H1 (cell line): ENCODE measurements at regions not wholly inside any gene's neighbourhood (a gene's known extent, or its start where the extent isn't known, plus 50 kb on each side); places are given as distances from the start of the nearest gene placed in this dataset.

ENCODE experiments used
- CTCF ChIA-PET: fragments of 300-600 bp; sonication (Branson Sonifier 250); formaldehyde crosslinking; loops from one replicate; lab custom pipeline; 2021; ENCODE audit not compliant: partially characterized antibody; lab: Charles Lee
- POLR2A ChIA-PET: fragments of 300-600 bp; sonication (Branson Sonifier 250); formaldehyde crosslinking; loops from one replicate; lab custom pipeline; 2021; ENCODE audit warnings: inconsistent platforms; ENCODE audit not compliant: partially characterized antibody; lab: Charles Lee
- DNase-seq, 2 experiments: peaks; one replicate each; pipeline versions ENCODE4 v3.0.0 to v3.0.0-alpha.2; 2010 to 2022; ENCODE audit warnings: low spot score in 2 of 2, low read depth in 1 of 2, mixed read lengths in 1 of 2
- FAIRE-seq: peaks from 2 replicates; lab custom pipeline; 2011; peaks lifted over from hg19 to GRCh38; lab: Jason Lieb, UNC
- H2AFZ ChIP-seq: 2 replicates; pipeline ENCODE4 v1.8.1; 2012; ENCODE audit warnings: low read length, inconsistent platforms
- H2AK5ac ChIP-seq: 2 replicates; pipeline ENCODE4 v1.6.1; 2013; ENCODE audit warnings: low read depth, low read length
- H2BK120ac ChIP-seq: replicated peaks from 2 replicates; pipeline ENCODE3; 2013; ENCODE audit warnings: low read depth, low read length, inconsistent platforms
- H2BK12ac ChIP-seq: 2 replicates; pipeline ENCODE4 v1.6.1; 2013; ENCODE audit warnings: low read depth, low read length
- H2BK15ac ChIP-seq: 2 replicates; pipeline ENCODE4 v1.6.1; 2013; ENCODE audit warnings: low read length
- H2BK20ac ChIP-seq: 2 replicates; pipeline ENCODE4 v1.6.1; 2013; ENCODE audit warnings: low read length
- H2BK5ac ChIP-seq: 2 replicates; pipeline ENCODE4 v1.6.1; 2013; ENCODE audit warnings: low read depth, low read length
- H3K14ac ChIP-seq: 2 replicates; pipeline ENCODE4 v1.6.1; 2013; ENCODE audit warnings: inconsistent platforms; ENCODE audit not compliant: insufficient read length
- H3K18ac ChIP-seq: 2 replicates; pipeline ENCODE4 v1.6.1; 2013; ENCODE audit warnings: low read length; ENCODE audit errors: extremely low read depth
- H3K23ac ChIP-seq: 2 replicates; pipeline ENCODE4 v1.6.1; 2013; ENCODE audit warnings: inconsistent platforms; ENCODE audit not compliant: insufficient read length
- H3K23me2 ChIP-seq: 2 replicates; pipeline ENCODE4 v1.6.1; 2013; ENCODE audit warnings: low read depth, low read length
- H3K27ac ChIP-seq: 2 replicates; pipeline ENCODE4 v1.6.1; 2011; ENCODE audit warnings: low read depth, low read length, inconsistent platforms
- H3K27me3 ChIP-seq, 4 experiments: replicated peaks in 1 of 4; 1 replicate in 1 of 4; 2 replicates in 3 of 4; pipeline versions ENCODE4 v1.6.1 to v1.8.1; 2011 to 2013; ENCODE audit warnings: low read length in 3 of 4, mild to moderate bottlenecking in 3 of 4, inconsistent platforms in 2 of 4, mixed read lengths in 2 of 4, moderate library complexity in 1 of 4; ENCODE audit not compliant: control insufficient read depth in 3 of 4, insufficient read depth in 3 of 4; ENCODE audit errors: extremely low read depth in 1 of 4
- H3K36me3 ChIP-seq, 4 experiments: 2 replicates each; pipeline versions ENCODE4 v1.6.1 to v1.8.1; 2011 to 2013; ENCODE audit warnings: mild to moderate bottlenecking in 4 of 4, low read length in 3 of 4, moderate library complexity in 2 of 4, control low read depth in 1 of 4, inconsistent platforms in 1 of 4; ENCODE audit not compliant: insufficient read depth in 4 of 4, control insufficient read depth in 2 of 4
- H3K4ac ChIP-seq: replicated peaks from 2 replicates; pipeline ENCODE3; 2013; ENCODE audit warnings: low read length, low read depth, mixed read lengths, inconsistent platforms; ENCODE audit not compliant: insufficient read length
- H3K4me1 ChIP-seq, 4 experiments: replicated peaks in 1 of 4; 1 replicate in 1 of 4; 2 replicates in 3 of 4; pipeline versions ENCODE4 v1.6.1 to v1.8.1; 2011 to 2013; ENCODE audit warnings: low read length in 3 of 4, inconsistent platforms in 2 of 4, mixed read lengths in 1 of 4; ENCODE audit not compliant: insufficient read depth in 4 of 4, control insufficient read depth in 3 of 4
- H3K4me2 ChIP-seq, 2 experiments: 2 replicates each; pipeline versions ENCODE4 v1.6.1 to v1.8.1; 2011 to 2013; ENCODE audit warnings: low read depth in 2 of 2, low read length in 2 of 2, control low read depth in 1 of 2, inconsistent platforms in 1 of 2, mild to moderate bottlenecking in 1 of 2; ENCODE audit not compliant: insufficient read depth in 1 of 2
- H3K4me3 ChIP-seq, 4 experiments: fragments of 200-600, 300-600 bp in 1 of 4; sonication (generic), shearing (Covaris generic), sonication (Bioruptor Twin) in 1 of 4; 2 replicates each; pipeline versions ENCODE4 v1.5.1 to v1.8.1; 2011 to 2016; ENCODE audit warnings: low read length in 4 of 4, low read depth in 3 of 4, control low read depth in 2 of 4, inconsistent platforms in 2 of 4, mild to moderate bottlenecking in 2 of 4, mixed read lengths in 1 of 4, moderate library complexity in 1 of 4; ENCODE audit not compliant: insufficient read depth in 2 of 4; ENCODE audit errors: extremely low read depth in 1 of 4
- H3K56ac ChIP-seq: replicated peaks from 2 replicates; pipeline ENCODE3; 2013; ENCODE audit warnings: low read depth, mild to moderate bottlenecking, mixed read lengths, low read length, inconsistent platforms; ENCODE audit not compliant: insufficient read length
- H3K79me1 ChIP-seq: 2 replicates; pipeline ENCODE4 v1.6.1; 2013; ENCODE audit warnings: low read depth, low read length, control low read depth
- H3K79me2 ChIP-seq, 2 experiments: 2 replicates each; pipeline versions ENCODE4 v1.6.1 to v1.8.1; 2012 to 2013; ENCODE audit warnings: low read length in 2 of 2, mild to moderate bottlenecking in 2 of 2, inconsistent platforms in 1 of 2; ENCODE audit not compliant: insufficient read depth in 2 of 2, control insufficient read depth in 1 of 2
- H3K9ac ChIP-seq, 4 experiments: replicated peaks in 1 of 4; 1 replicate in 1 of 4; 2 replicates in 3 of 4; pipeline versions ENCODE4 v1.6.1 to v1.8.1; 2011 to 2013; ENCODE audit warnings: low read depth in 3 of 4, low read length in 3 of 4, control low read depth in 2 of 4, mild to moderate bottlenecking in 2 of 4, moderate library complexity in 2 of 4, inconsistent platforms in 1 of 4; ENCODE audit errors: extremely low read depth in 1 of 4
- H3K9me3 ChIP-seq, 2 experiments: 2 replicates each; pipeline versions ENCODE4 v1.6.1 to v1.8.1; 2012 to 2013; ENCODE audit warnings: mild to moderate bottlenecking in 2 of 2, moderate library complexity in 2 of 2, control low read depth in 1 of 2, inconsistent platforms in 1 of 2, low read depth in 1 of 2, low read length in 1 of 2, mixed read lengths in 1 of 2; ENCODE audit not compliant: insufficient read depth in 2 of 2
- H4K20me1 ChIP-seq, 2 experiments: replicated peaks in 1 of 2; 2 replicates each; pipeline versions ENCODE3 to v1.8.1; 2011 to 2013; ENCODE audit warnings: inconsistent platforms in 2 of 2, low read length in 2 of 2, mild to moderate bottlenecking in 1 of 2; ENCODE audit not compliant: insufficient read depth in 2 of 2, control insufficient read depth in 1 of 2
- H4K5ac ChIP-seq: 2 replicates; pipeline ENCODE4 v1.6.1; 2013; ENCODE audit warnings: low read length, low read depth, mixed read lengths, inconsistent platforms; ENCODE audit not compliant: insufficient read length
- H4K8ac ChIP-seq: 2 replicates; pipeline ENCODE4 v1.8.0; 2013; ENCODE audit warnings: mild to moderate bottlenecking, moderate library complexity, low read length, inconsistent platforms; ENCODE audit not compliant: insufficient read depth; ENCODE audit errors: extremely low read depth
- H4K91ac ChIP-seq: replicated peaks from 2 replicates; pipeline ENCODE3; 2013; ENCODE audit warnings: low read length, mixed read lengths, inconsistent platforms; ENCODE audit not compliant: insufficient read length
- EP300 ChIP-seq, 2 experiments: IDR thresholded peaks; 1 replicate in 1 of 2; 2 replicates in 1 of 2; pipeline ENCODE4 v1.6.1; 2011 to 2012; ENCODE audit warnings: low read depth in 2 of 2, low read length in 2 of 2, mild to moderate bottlenecking in 2 of 2, borderline replicate concordance in 1 of 2, inconsistent platforms in 1 of 2, moderate library complexity in 1 of 2
- GTF2F1 ChIP-seq: IDR thresholded peaks from 2 replicates; pipeline ENCODE4 v1.6.1; 2012; ENCODE audit warnings: low read depth, low read length, improper control_type of control experiment, borderline replicate concordance
- KDM5A ChIP-seq: fragments of 200-600 bp; IDR thresholded peaks from 2 replicates; pipeline ENCODE4 v1.7.1; 2012; ENCODE audit warnings: mild to moderate bottlenecking, low read length, inconsistent platforms, mixed read lengths
- POLR2A ChIP-seq, 2 experiments: IDR thresholded peaks; 1 replicate in 1 of 2; 2 replicates in 1 of 2; pipeline ENCODE4 v1.6.1; 2011; ENCODE audit warnings: low read depth in 2 of 2, low read length in 2 of 2, mild to moderate bottlenecking in 2 of 2; ENCODE audit errors: control extremely low read depth in 1 of 2
- POU5F1 ChIP-seq: IDR thresholded peaks from 2 replicates; pipeline ENCODE4 v1.6.1; 2011; ENCODE audit warnings: low read depth, mild to moderate bottlenecking, low read length, moderate library complexity
- RAD21 ChIP-seq, 2 experiments: IDR thresholded peaks in 1 of 2; conservative IDR thresholded peaks in 1 of 2; 2 replicates each; pipeline ENCODE4 v1.6.1; 2011; ENCODE audit warnings: low read depth in 2 of 2, low read length in 2 of 2, improper control_type of control experiment in 1 of 2, inconsistent platforms in 1 of 2, mild to moderate bottlenecking in 1 of 2, moderate library complexity in 1 of 2
- RFX5 ChIP-seq: IDR thresholded peaks from 2 replicates; pipeline ENCODE4 v1.6.1; 2011; ENCODE audit warnings: low read depth, low read length, improper control_type of control experiment, borderline replicate concordance
- RXRA ChIP-seq: IDR thresholded peaks from 2 replicates; pipeline ENCODE4 v1.6.1; 2011; ENCODE audit warnings: low read depth, mild to moderate bottlenecking, low read length, moderate library complexity; ENCODE audit not compliant: insufficient read depth
- SAP30 ChIP-seq: fragments of 300-600 bp; sonication (generic); IDR thresholded peaks from 2 replicates; pipeline ENCODE4 v1.7.1; 2012; ENCODE audit warnings: low read length, moderate library complexity, mild to moderate bottlenecking, inconsistent platforms; ENCODE audit not compliant: insufficient read depth, insufficient replicate concordance
- SIN3A ChIP-seq, 2 experiments: IDR thresholded peaks in 1 of 2; conservative IDR thresholded peaks in 1 of 2; 2 replicates each; pipeline ENCODE4 v1.6.1; 2011 to 2012; ENCODE audit warnings: low read length in 2 of 2, improper control_type of control experiment in 1 of 2, low read depth in 1 of 2, mild to moderate bottlenecking in 1 of 2
- SIX5 ChIP-seq: IDR thresholded peaks from 2 replicates; pipeline ENCODE4 v1.6.1; 2011; ENCODE audit warnings: mild to moderate bottlenecking, low read depth, low read length
- SP1 ChIP-seq: IDR thresholded peaks from 2 replicates; pipeline ENCODE4 v1.6.1; 2011; ENCODE audit warnings: low read depth, low read length
- SP2 ChIP-seq: IDR thresholded peaks from 2 replicates; pipeline ENCODE4 v1.6.1; 2012; ENCODE audit warnings: mild to moderate bottlenecking, low read length, inconsistent platforms
- TAF7 ChIP-seq: optimal IDR thresholded peaks from 2 replicates; pipeline ENCODE3; 2011; ENCODE audit warnings: low read depth, mild to moderate bottlenecking, inconsistent platforms, low read length, moderate library complexity, borderline replicate concordance
- TBP ChIP-seq: IDR thresholded peaks from 2 replicates; pipeline ENCODE4 v1.6.1; 2011; ENCODE audit warnings: low read depth, low read length, improper control_type of control experiment
- ZNF274 ChIP-seq: IDR thresholded peaks from 2 replicates; pipeline ENCODE4 v1.7.0; 2012; ENCODE audit warnings: low read length, borderline replicate concordance; ENCODE audit errors: extremely low read depth

GRCh38 chr2:136179602-136179975 is 61.6 kb upstream of the CXCR4 start:
- H3K36me3 ChIP-seq, result no peaks in the 10 kb centered on the region
- no peak overlapping the region for H2AFZ ChIP-seq
- H2BK12ac ChIP-seq, result no peak overlapping the region
- H3K79me1 ChIP-seq, result no peaks in the 10 kb centered on the region
- H2BK20ac ChIP-seq, result no peak overlapping the region
- no peak overlapping the region for H4K5ac ChIP-seq
- H2AK5ac ChIP-seq, result no peak overlapping the region
- H3K9ac ChIP-seq, result no peak overlapping the region
- H3K4me2 ChIP-seq, result no peak overlapping the region
- no peak for FAIRE-seq
- H3K14ac ChIP-seq, result no peak overlapping the region
- H2BK15ac ChIP-seq, result no peak overlapping the region
- H3K18ac ChIP-seq, result no peak overlapping the region
- DNase-seq, result no peak
- no peaks in the 10 kb centered on the region; a peak in 1 of 7 replicates for H3K27me3 ChIP-seq
- no peak overlapping the region for H4K91ac ChIP-seq
- no peaks in the 10 kb centered on the region for H3K9me3 ChIP-seq
- H3K23me2 ChIP-seq, result no peaks in the 10 kb centered on the region; the same call in 1 of the 2 replicates
- no peak overlapping the region for H2BK5ac ChIP-seq
- ChIA-PET POLR2A (interaction anchor here (2.0 kb wide), 1 partner anchor 9 kb away, joined by 4 read pairs; no protein-coding TSS in a partner anchor), CTCF (interaction anchor here (1.1 kb wide), 1 partner anchor 200 kb away, joined by 3 read pairs; no protein-coding TSS in a partner anchor)
- no peak overlapping the region for H3K27ac ChIP-seq
- no peak overlapping the region for H3K56ac ChIP-seq
- H4K20me1 ChIP-seq, result no peaks in the 10 kb centered on the region
- no peaks in the 10 kb centered on the region for H3K79me2 ChIP-seq
- H3K4ac ChIP-seq, result no peak overlapping the region
- H4K8ac ChIP-seq, result no peak overlapping the region
- no peaks in the 10 kb centered on the region for H3K4me1 ChIP-seq
- no peak overlapping the region for H2BK120ac ChIP-seq
- H3K23ac ChIP-seq, result no peak overlapping the region
- no peak overlapping the region for H3K4me3 ChIP-seq
- TF ChIP-seq SIN3A (conservative IDR thresholded peaks at IDR 0.05 in 1 of 2, IDR thresholded peaks at IDR 0.05 in 1 of 2; ENCODE audit: low read depth in 1 of 2, low read length in 2 of 2) (no peak), ZNF274 (no peak), SAP30 (no peak), KDM5A (no peak), TAF7 (no peak), RXRA (no peak), RAD21 (IDR thresholded peaks at IDR 0.05 in 1 of 2, conservative IDR thresholded peaks at IDR 0.05 in 1 of 2; ENCODE audit: low read depth in 2 of 2, low read length in 2 of 2) (no peak), POU5F1 (no peak), SP2 (no peak), RFX5 (no peak), EP300 (IDR thresholded peaks at IDR 0.05; ENCODE audit: borderline replicate concordance in 1 of 2, low read depth in 2 of 2, low read length in 2 of 2) (no peak), POLR2A (IDR thresholded peaks at IDR 0.05; ENCODE audit: control extremely low read depth in 1 of 2, low read depth in 2 of 2, low read length in 2 of 2) (no peak), GTF2F1 (no peak), SP1 (no peak), SIX5 (no peak), TBP (no peak)
